ENCODE measurements at regions not wholly inside any gene's neighbourhood (a gene's known extent, or its start where the extent isn't known, plus 50 kb on each side); places are given as distances from the start of the nearest gene placed in this dataset.

- TF ChIP-seq CTCF (IDR thresholded peaks at IDR 0.05; ENCODE audit: low read depth, low read length): no peak
- no peak overlapping the region for H3K27ac ChIP-seq
Observed at GRCh38 chr3:116524453-116525210, 79.3 kb upstream of the LSAMP start.

GRCh38 chr3:116552246-116552645 is 107.0 kb upstream of the LSAMP start:
- no peaks in the 10 kb centered on the region for H3K36me3 ChIP-seq
- no peak overlapping the region for H3K4me3 ChIP-seq
- H3K27me3 ChIP-seq: no peaks in the 10 kb centered on the region
- no peaks in the 10 kb centered on the region for H3K4me1 ChIP-seq (ENCODE audit: low read depth)
- DNase-seq (ENCODE audit: low read depth in 1 of 2, low spot score in 1 of 2): peak in 1 of 2 donors; percentile 61
- no peaks in the 10 kb centered on the region for H3K9me3 ChIP-seq (ENCODE audit: low read depth)
- no peak for TF ChIP-seq CTCF (IDR thresholded peaks at IDR 0.05; ENCODE audit: low read depth, low read length)
- no peak overlapping the region for H3K27ac ChIP-seq

More at GRCh38 chr3:116524453-116525210, 79.3 kb upstream of the LSAMP start:
- Histone ChIP-seq H3K4me3 (no peak overlapping the region), H3K9me3 (ENCODE audit: low read depth) (no peaks in the 10 kb centered on the region), H3K36me3 (no peaks in the 10 kb centered on the region), H3K27me3 (no peaks in the 10 kb centered on the region), H3K4me1 (ENCODE audit: low read depth) (no peaks in the 10 kb centered on the region)
- DNase-seq (ENCODE audit: low read depth in 1 of 2, low spot score in 1 of 2): no peak

- Histone ChIP-seq H3K27ac (no peak overlapping the region), H3K4me3 (no peak overlapping the region), H3K36me3 (no peaks in the 10 kb centered on the region), H3K9me3 (ENCODE audit: low read depth) (no peaks in the 10 kb centered on the region), H3K27me3 (no peaks in the 10 kb centered on the region), H3K4me1 (ENCODE audit: low read depth) (no peaks in the 10 kb centered on the region)
- TF ChIP-seq CTCF (IDR thresholded peaks at IDR 0.05; ENCODE audit: low read depth, low read length): no peak
- DNase-seq (ENCODE audit: low read depth in 1 of 2, low spot score in 1 of 2): no peak
Observed at GRCh38 chr3:116553355-116553754, 108.1 kb upstream of the LSAMP start.

- H3K36me3 ChIP-seq: no peaks in the 10 kb centered on the region
- no peak overlapping the region for H3K4me3 ChIP-seq
- no peak overlapping the region for H3K27ac ChIP-seq
- no peaks in the 10 kb centered on the region for H3K4me1 ChIP-seq (ENCODE audit: low read depth)
- H3K27me3 ChIP-seq: no peaks in the 10 kb centered on the region
- DNase-seq (ENCODE audit: low read depth in 1 of 2, low spot score in 1 of 2): no peak
- no peaks in the 10 kb centered on the region for H3K9me3 ChIP-seq (ENCODE audit: low read depth)
- TF ChIP-seq CTCF (IDR thresholded peaks at IDR 0.05; ENCODE audit: low read depth, low read length): no peak
Observed at GRCh38 chr3:116561529-116561928, 116.2 kb upstream of the LSAMP start.

- H3K4me1 ChIP-seq (ENCODE audit: low read depth): no peaks in the 10 kb centered on the region
- TF ChIP-seq CTCF (IDR thresholded peaks at IDR 0.05; ENCODE audit: low read depth, low read length): no peak
- no peaks in the 10 kb centered on the region for H3K36me3 ChIP-seq
- H3K9me3 ChIP-seq (ENCODE audit: low read depth): no peaks in the 10 kb centered on the region
- no peaks in the 10 kb centered on the region for H3K27me3 ChIP-seq
- no peak overlapping the region for H3K4me3 ChIP-seq
- peak in 1 of 2 donors; percentile 7 for DNase-seq (ENCODE audit: low read depth in 1 of 2, low spot score in 1 of 2)
- H3K27ac ChIP-seq: no peak overlapping the region
Observed at GRCh38 chr3:116563351-116563750, 118.1 kb upstream of the LSAMP start.
